Stimulated activated CD4-positive, alpha-beta T cell treated with anti-CD3 and anti-CD28 coated beads, Interleukin-2, amount 100 ng/mL, for 48 hours (primary cell): ENCODE measurements at regions not wholly inside any gene's neighbourhood (a gene's known extent, or its start where the extent isn't known, plus 50 kb on each side); places are given as distances from the start of the nearest gene placed in this dataset.
"Not testable (repeated sequence)": the region's sequence is repeated elsewhere in the genome, so short reads cannot be mapped to it uniquely, and the experiment has no call there.

Experiments used
- DNase-seq, 2 donors: peaks; one replicate each; pipeline ENCODE4 v3.0.0-alpha.2; 2020

GRCh38 chrX:45524805-45525204, 324.1 kb upstream of the DIPK2B start:
- DNase-seq = no peak

GRCh38 chrX:45524296-45524695, 323.6 kb upstream of the DIPK2B start:
- no peak for DNase-seq

GRCh38 chrX:45518552-45518951, 317.9 kb upstream of the DIPK2B start:
- DNase-seq = no peak

GRCh38 chrX:45517090-45517973, 316.7 kb upstream of the DIPK2B start:
- DNase-seq = no peak

- peak; percentile 7 to 20 for DNase-seq
Observed at GRCh38 chrX:45515262-45516215, 314.9 kb upstream of the DIPK2B start.

- no peak for DNase-seq
Observed at GRCh38 chrX:45513042-45513441, 312.4 kb upstream of the DIPK2B start.

GRCh38 chrX:45508454-45508853, 307.8 kb upstream of the DIPK2B start:
- DNase-seq = no peak

GRCh38 chrX:45506149-45506730, 305.6 kb upstream of the DIPK2B start:
- DNase-seq = no peak

GRCh38 chrX:45505214-45505613, 304.5 kb upstream of the DIPK2B start:
- DNase-seq = no peak

- DNase-seq = not testable (repeated sequence)
Observed at GRCh38 chrX:45503787-45504362, 303.2 kb upstream of the DIPK2B start.

- no peak for DNase-seq
Observed at GRCh38 chrX:45502396-45502795, 301.7 kb upstream of the DIPK2B start.

GRCh38 chrX:45497290-45497689, 296.6 kb upstream of the DIPK2B start:
- no peak for DNase-seq

GRCh38 chrX:45485719-45486118, 285.0 kb upstream of the DIPK2B start:
- no peak for DNase-seq

GRCh38 chrX:45479835-45480422, 279.3 kb upstream of the DIPK2B start:
- DNase-seq = no peak

- no peak for DNase-seq
Observed at GRCh38 chrX:45479196-45479834, 278.6 kb upstream of the DIPK2B start.

GRCh38 chrX:45472968-45473367, 272.3 kb upstream of the DIPK2B start:
- no peak for DNase-seq

GRCh38 chrX:45467537-45467936, 266.9 kb upstream of the DIPK2B start:
- DNase-seq = not testable (repeated sequence)

- DNase-seq = not testable (repeated sequence)
Observed at GRCh38 chrX:45455732-45456131, 255.1 kb upstream of the DIPK2B start.

- DNase-seq = no peak
Observed at GRCh38 chrX:45454290-45454689, 253.6 kb upstream of the DIPK2B start.

- no peak for DNase-seq
Observed at GRCh38 chrX:45449982-45450381, 249.3 kb upstream of the DIPK2B start.

- DNase-seq = no peak
Observed at GRCh38 chrX:45447995-45448394, 247.3 kb upstream of the DIPK2B start.

- DNase-seq = no peak
Observed at GRCh38 chrX:45447331-45447730, 246.7 kb upstream of the DIPK2B start.
